OCI-LY3 (cell line): ENCODE measurements at regions not wholly inside any gene's neighbourhood (a gene's known extent, or its start where the extent isn't known, plus 50 kb on each side); places are given as distances from the start of the nearest gene placed in this dataset.

ENCODE experiments used
- CTCF ChIP-seq: fragments of 200-600, 300-600 bp; sonication (generic); IDR thresholded peaks from 2 replicates; pipeline ENCODE4 v1.5.1; 2014; ENCODE audit warnings: antibody characterized with exemption, low read length, low read depth
- EZH2phosphoT487 ChIP-seq: fragments of 200-600 bp; shearing (Covaris generic); IDR thresholded peaks from 2 replicates; pipeline ENCODE4 v1.6.1; 2018; ENCODE audit warnings: antibody characterized with exemption, mixed run types, low read depth

- TF ChIP-seq CTCF (no peak), EZH2phosphoT487 (no peak)
Observed at GRCh38 chr18:10265560-10266333, 188.7 kb upstream of the APCDD1 start.
